DOHH2 (cell line): ENCODE measurements at regions not wholly inside any gene's neighbourhood (a gene's known extent, or its start where the extent isn't known, plus 50 kb on each side); places are given as distances from the start of the nearest gene placed in this dataset.

ENCODE experiments used
- CTCF ChIP-seq: fragments of 200-600 bp; sonication (generic); IDR thresholded peaks from one replicate; pipeline ENCODE4 v1.5.1; 2014; ENCODE audit warnings: antibody characterized with exemption, mild to moderate bottlenecking, low read depth, low read length; ENCODE audit not compliant: poor library complexity, severe bottlenecking
- EZH2phosphoT487 ChIP-seq: fragments of 200-600 bp; sonication (generic); IDR thresholded peaks from 2 replicates; pipeline ENCODE4 v1.6.1; 2017; ENCODE audit warnings: borderline replicate concordance, mild to moderate bottlenecking, antibody characterized with exemption, low read length, moderate library complexity, mixed read lengths

- TF ChIP-seq CTCF (no peak), EZH2phosphoT487 (no peak)
These were observed 141.2 kb upstream of the RTL1 start for GRCh38 chr14:101044741-101045140.
